HepG2 (cell line): ENCODE measurements at regions not wholly inside any gene's neighbourhood (a gene's known extent, or its start where the extent isn't known, plus 50 kb on each side); places are given as distances from the start of the nearest gene placed in this dataset.

Experiments used
- ATAC-seq: fragments of 200-7000 bp; cut with Tn5 transposase; 3 replicates; pipeline ENCODE4 v1.9.1; 2020; ENCODE audit warnings: mild to moderate bottlenecking, moderate library complexity
- BruUV-seq: library from RNA; stranded (reverse); fragments of 400-500 nt; replicated peaks from 2 replicates; lab custom pipeline; 2021; lab: Mats Ljungman, UMichigan
- CTCF ChIA-PET: fragments of 300-600 bp; formaldehyde crosslinking; extraction: SDS; loops from one replicate; lab custom pipeline; 2021; ENCODE audit warnings: low total read pairs, inconsistent platforms, low intra/inter-chr PET ratio; lab: Yijun Ruan, JAX
- POLR2A ChIA-PET: fragments of 350-600 bp; sonication (Branson Sonifier 250); formaldehyde crosslinking; loops from one replicate; lab custom pipeline; 2020; ENCODE audit warnings: antibody characterized with exemption, inconsistent platforms; lab: Yijun Ruan, JAX
- DNase-seq: peaks from one replicate; pipeline ENCODE4 v3.0.0-alpha.2; 2015; ENCODE audit warnings: low spot score
- FAIRE-seq: peaks from 3 replicates; lab custom pipeline; 2011; peaks lifted over from hg19 to GRCh38; lab: Jason Lieb, UNC
- H2AFZ ChIP-seq: one replicate; pipeline ENCODE4 v1.6.1; 2011; ENCODE audit warnings: low read length, inconsistent platforms
- H3K27ac ChIP-seq: fragments of 300-600 bp; 3 replicates; pipeline ENCODE4 v1.8.0; 2011; ENCODE audit warnings: mixed run types, mild to moderate bottlenecking, mixed read lengths, low read length, inconsistent platforms; ENCODE audit not compliant: insufficient read depth; ENCODE audit errors: extremely low read length
- H3K27me3 ChIP-seq, 2 experiments: fragments of 200-600 bp in 1 of 2; 2 replicates in 1 of 2; 3 replicates in 1 of 2; pipeline versions ENCODE4 v1.6.0 to v1.8.0; 2011; ENCODE audit warnings: low read length in 2 of 2, mild to moderate bottlenecking in 2 of 2, moderate library complexity in 2 of 2, inconsistent platforms in 1 of 2; ENCODE audit not compliant: insufficient read depth in 2 of 2, control insufficient read depth in 1 of 2
- H3K36me3 ChIP-seq, 2 experiments: fragments of 200-600 bp in 1 of 2; replicated peaks in 1 of 2; 2 replicates in 1 of 2; 3 replicates in 1 of 2; pipeline versions ENCODE4 v1.5.1 to v1.8.0; 2011; ENCODE audit warnings: low read length in 2 of 2, inconsistent platforms in 1 of 2; ENCODE audit not compliant: insufficient read depth in 2 of 2, control insufficient read depth in 1 of 2
- H3K4me1 ChIP-seq: 2 replicates; pipeline ENCODE4 v1.5.1; 2012; ENCODE audit warnings: low read length, inconsistent platforms; ENCODE audit not compliant: insufficient read depth
- H3K4me2 ChIP-seq: 2 replicates; pipeline ENCODE4 v1.6.0; 2011; ENCODE audit warnings: low read depth, low read length, inconsistent platforms
- H3K4me3 ChIP-seq, 3 experiments: fragments of 200-600 bp in 1 of 3; sonication (generic), shearing (Covaris generic) in 1 of 3; replicated peaks in 1 of 3; 2 replicates each; pipeline ENCODE4 v1.5.1; 2011 to 2016; ENCODE audit warnings: low read length in 3 of 3, inconsistent platforms in 2 of 3, low read depth in 2 of 3, mild to moderate bottlenecking in 2 of 3, control low read depth in 1 of 3, mixed read lengths in 1 of 3; ENCODE audit not compliant: insufficient read depth in 1 of 3
- H3K79me2 ChIP-seq: one replicate; pipeline ENCODE4 v1.6.1; 2011; ENCODE audit warnings: low read length, inconsistent platforms; ENCODE audit not compliant: insufficient read depth
- H3K9ac ChIP-seq: 2 replicates; pipeline ENCODE4 v1.6.0; 2011; ENCODE audit warnings: mild to moderate bottlenecking, low read depth, low read length, inconsistent platforms; ENCODE audit not compliant: insufficient read depth
- H3K9me3 ChIP-seq: 2 replicates; pipeline ENCODE4 v1.5.1; 2012; ENCODE audit warnings: mild to moderate bottlenecking, low read length
- H4K20me1 ChIP-seq: 2 replicates; pipeline ENCODE4 v1.6.0; 2011; ENCODE audit warnings: inconsistent platforms, mild to moderate bottlenecking, low read length, moderate library complexity; ENCODE audit not compliant: insufficient read depth
- CCAR2 ChIP-seq: fragments of 200-400 bp; formaldehyde crosslinking; optimal IDR thresholded peaks from 2 replicates; pipeline ENCODE3; 2018; ENCODE audit warnings: low read depth, mild to moderate bottlenecking, low read length, moderate library complexity
- DMAP1 ChIP-seq: IDR thresholded peaks from 2 replicates; pipeline ENCODE4 v1.6.1; 2016
- GRHL1 ChIP-seq: sonication (generic); formaldehyde crosslinking; conservative IDR thresholded peaks from 2 replicates; pipeline ENCODE4 v1.8.0; 2022; ENCODE audit warnings: missing genetic modification reagents
- KMT2A ChIP-seq: sonication (generic); formaldehyde crosslinking; IDR thresholded peaks from 2 replicates; pipeline ENCODE4 v1.4.0; 2020; ENCODE audit warnings: missing genetic modification reagents
- MAFF ChIP-seq: IDR thresholded peaks from 2 replicates; pipeline ENCODE4 v1.6.1; 2011; ENCODE audit warnings: low read depth, low read length, improper control_type of control experiment
- MATR3 ChIP-seq: sonication (generic); formaldehyde crosslinking; IDR thresholded peaks from 2 replicates; pipeline ENCODE4 v1.4.0; 2020; ENCODE audit warnings: missing genetic modification reagents
- NFE2 ChIP-seq: sonication (generic); formaldehyde crosslinking; IDR thresholded peaks from 2 replicates; pipeline ENCODE4 v1.4.0; 2020; ENCODE audit warnings: missing genetic modification reagents
- NR2F1 ChIP-seq, 2 experiments: fragments of 450-650 bp in 1 of 2; formaldehyde crosslinking in 1 of 2; IDR thresholded peaks; 2 replicates each; pipeline versions ENCODE4 v1.5.0 to v1.6.1; 2016 to 2020; ENCODE audit warnings: mild to moderate bottlenecking in 1 of 2, missing compliant biosample characterization in 1 of 2, missing genetic modification reagents in 1 of 2, moderate library complexity in 1 of 2
- PHB2 ChIP-seq: fragments of 450-650 bp; IDR thresholded peaks from 2 replicates; pipeline ENCODE4 v1.6.1; 2018; ENCODE audit not compliant: partially characterized antibody
- RFXAP ChIP-seq: sonication (generic); formaldehyde crosslinking; IDR thresholded peaks from 2 replicates; pipeline ENCODE4 v1.4.0; 2020; ENCODE audit warnings: missing genetic modification reagents, borderline replicate concordance
- TBX2 ChIP-seq: sonication (generic); formaldehyde crosslinking; IDR thresholded peaks from 2 replicates; pipeline ENCODE4 v1.5.0; 2020; ENCODE audit warnings: missing genetic modification reagents, mild to moderate bottlenecking, borderline replicate concordance
- ZBTB14 ChIP-seq: sonication (generic); formaldehyde crosslinking; IDR thresholded peaks from 2 replicates; pipeline ENCODE4 v1.4.0; 2020; ENCODE audit warnings: missing genetic modification reagents
- ZC3H4 ChIP-seq: sonication (generic); formaldehyde crosslinking; IDR thresholded peaks from 2 replicates; pipeline ENCODE4 v1.4.0; 2020; ENCODE audit warnings: missing genetic modification reagents, borderline replicate concordance
- ZFP1 ChIP-seq: IDR thresholded peaks from 2 replicates; pipeline ENCODE4 v1.6.1; 2016
- ZNF326 ChIP-seq: sonication (generic); formaldehyde crosslinking; IDR thresholded peaks from 2 replicates; pipeline ENCODE4 v1.4.0; 2020; ENCODE audit warnings: missing genetic modification reagents, borderline replicate concordance
- WGBS: methylation state at CpG from one replicate; pipeline ENCODE4 v1.1.6; 2017; ENCODE audit warnings: low lambda C conversion rate; 5-methylcytosine and 5-hydroxymethylcytosine counted together
- in situ Hi-C: cut with HindIII; loops from 2 replicates; pipeline ENCODE4 v1.10.0; 2017; ENCODE audit warnings: low pct_unique_long_range_greater_than_20kb; ENCODE audit not compliant: extremely low pct_ligation_motif_present
- intact Hi-C: fragments of 100-400 bp; cut with micrococcal nuclease; formaldehyde crosslinking; loops from one replicate; pipeline ENCODE4 v1.10.0; 2022; ENCODE audit not compliant: unreplicated experiment
- TF ChIP-seq, protein P1 (sequence below): fragments of 450-650 bp; IDR thresholded peaks from 2 replicates; pipeline ENCODE4 v1.6.1; 2016
- TF ChIP-seq, protein P2 (sequence below): sonication (generic); formaldehyde crosslinking; IDR thresholded peaks from 2 replicates; pipeline ENCODE4 v1.8.1; 2023; ENCODE audit warnings: missing genetic modification reagents, mild to moderate bottlenecking, borderline replicate concordance
- TF ChIP-seq, protein P3 (sequence below): sonication (generic); formaldehyde crosslinking; IDR thresholded peaks from 2 replicates; pipeline ENCODE4 v1.8.1; 2022; ENCODE audit warnings: low read depth, mild to moderate bottlenecking, missing genetic modification reagents

GRCh38 chr16:31694461-31694860, 166.8 kb downstream of the AHSP start (continued):
- TF ChIP-seq ZC3H4 (CRISPR knock-in tag) (no peak), MATR3 (CRISPR knock-in tag) (no peak), RFXAP (CRISPR knock-in tag) (no peak), CCAR2 (no peak), MAFF (no peak), NFE2 (CRISPR knock-in tag) (no peak), PHB2 (peak; percentile 43)
- TF ChIP-seq, protein P1, sequence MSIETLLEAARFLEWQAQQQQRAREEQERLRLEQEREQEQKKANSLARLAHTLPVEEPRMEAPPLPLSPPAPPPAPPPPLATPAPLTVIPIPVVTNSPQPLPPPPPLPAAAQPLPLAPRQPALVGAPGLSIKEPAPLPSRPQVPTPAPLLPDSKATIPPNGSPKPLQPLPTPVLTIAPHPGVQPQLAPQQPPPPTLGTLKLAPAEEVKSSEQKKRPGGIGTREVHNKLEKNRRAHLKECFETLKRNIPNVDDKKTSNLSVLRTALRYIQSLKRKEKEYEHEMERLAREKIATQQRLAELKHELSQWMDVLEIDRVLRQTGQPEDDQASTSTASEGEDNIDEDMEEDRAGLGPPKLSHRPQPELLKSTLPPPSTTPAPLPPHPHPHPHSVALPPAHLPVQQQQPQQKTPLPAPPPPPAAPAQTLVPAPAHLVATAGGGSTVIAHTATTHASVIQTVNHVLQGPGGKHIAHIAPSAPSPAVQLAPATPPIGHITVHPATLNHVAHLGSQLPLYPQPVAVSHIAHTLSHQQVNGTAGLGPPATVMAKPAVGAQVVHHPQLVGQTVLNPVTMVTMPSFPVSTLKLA = peak; percentile 51

- in situ Hi-C loops (loop anchor here (5.0 kb wide), 1 partner anchor 178 kb away; no protein-coding TSS in a partner anchor), intact Hi-C loops (loop anchor here (5.0 kb wide), 2 partner anchors 218 to 313 kb away; no protein-coding TSS in a partner anchor)
- Histone ChIP-seq H3K36me3 (no peaks in the 10 kb centered on the region), H2AFZ (no peak overlapping the region), H3K9me3 (no peaks in the 10 kb centered on the region), H3K27me3 (no peaks in the 10 kb centered on the region; a peak in 2 of 5 replicates), H4K20me1 (no peaks in the 10 kb centered on the region), H3K27ac (no peak overlapping the region), H3K4me3 (no peak overlapping the region), H3K4me2 (no peak overlapping the region), H3K79me2 (no peaks in the 10 kb centered on the region), H3K9ac (no peak overlapping the region), H3K4me1 (peaks cover 27% of the 10 kb centered on the region)
- CTCF ChIA-PET = no interaction called here
- POLR2A ChIA-PET = interaction anchor here (1.9 kb wide), 1 partner anchor 17 kb away, joined by 7 read pairs; a partner anchor contains a TSS
- no TSS peak for BruUV-seq
- DNase-seq = no peak
- TF ChIP-seq ZFP1 (CRISPR knock-in tag) (no peak), TBX2 (CRISPR knock-in tag) (no peak), KMT2A (no peak), DMAP1 (CRISPR knock-in tag) (no peak), ZBTB14 (CRISPR knock-in tag) (no peak), NR2F1 (CRISPR knock-in tag; IDR thresholded peaks at IDR 0.05) (no peak), GRHL1 (CRISPR knock-in tag) (no peak), ZNF326 (CRISPR knock-in tag) (no peak)
- TF ChIP-seq, protein P2, sequence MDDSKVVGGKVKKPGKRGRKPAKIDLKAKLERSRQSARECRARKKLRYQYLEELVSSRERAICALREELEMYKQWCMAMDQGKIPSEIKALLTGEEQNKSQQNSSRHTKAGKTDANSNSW = no peak
- TF ChIP-seq, protein P3, sequence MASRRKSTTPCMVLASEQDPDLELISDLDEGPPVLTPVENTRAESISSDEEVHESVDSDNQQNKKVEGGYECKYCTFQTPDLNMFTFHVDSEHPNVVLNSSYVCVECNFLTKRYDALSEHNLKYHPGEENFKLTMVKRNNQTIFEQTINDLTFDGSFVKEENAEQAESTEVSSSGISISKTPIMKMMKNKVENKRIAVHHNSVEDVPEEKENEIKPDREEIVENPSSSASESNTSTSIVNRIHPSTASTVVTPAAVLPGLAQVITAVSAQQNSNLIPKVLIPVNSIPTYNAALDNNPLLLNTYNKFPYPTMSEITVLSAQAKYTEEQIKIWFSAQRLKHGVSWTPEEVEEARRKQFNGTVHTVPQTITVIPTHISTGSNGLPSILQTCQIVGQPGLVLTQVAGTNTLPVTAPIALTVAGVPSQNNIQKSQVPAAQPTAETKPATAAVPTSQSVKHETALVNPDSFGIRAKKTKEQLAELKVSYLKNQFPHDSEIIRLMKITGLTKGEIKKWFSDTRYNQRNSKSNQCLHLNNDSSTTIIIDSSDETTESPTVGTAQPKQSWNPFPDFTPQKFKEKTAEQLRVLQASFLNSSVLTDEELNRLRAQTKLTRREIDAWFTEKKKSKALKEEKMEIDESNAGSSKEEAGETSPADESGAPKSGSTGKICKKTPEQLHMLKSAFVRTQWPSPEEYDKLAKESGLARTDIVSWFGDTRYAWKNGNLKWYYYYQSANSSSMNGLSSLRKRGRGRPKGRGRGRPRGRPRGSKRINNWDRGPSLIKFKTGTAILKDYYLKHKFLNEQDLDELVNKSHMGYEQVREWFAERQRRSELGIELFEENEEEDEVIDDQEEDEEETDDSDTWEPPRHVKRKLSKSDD = no peak
- WGBS = 49% methylated on average over 4 of the region's 4 CpGs
- no peak for ATAC-seq
- no peak for FAIRE-seq
Measured at GRCh38 chr16:31695667-31696066, 168.0 kb downstream of the AHSP start.
